Epidermal melanocyte (primary cell): ENCODE measurements at regions not wholly inside any gene's neighbourhood (a gene's known extent, or its start where the extent isn't known, plus 50 kb on each side); places are given as distances from the start of the nearest gene placed in this dataset.

Source experiments
- DNase-seq: peaks from one replicate; pipeline ENCODE4 v3.0.0; 2011; ENCODE audit warnings: low spot score; ENCODE audit not compliant: insufficient read length

- no peak for DNase-seq
Observed at GRCh38 chr11:15616130-15617105, 501.7 kb downstream of the INSC start.

GRCh38 chr11:15617126-15617525 is 502.4 kb downstream of the INSC start:
- no peak for DNase-seq

- no peak for DNase-seq
Observed at GRCh38 chr11:15618583-15619032, 503.9 kb downstream of the INSC start.

- no peak for DNase-seq
Observed at GRCh38 chr11:15621565-15621964, 506.8 kb downstream of the INSC start.

- DNase-seq: no peak
Observed at GRCh38 chr11:15622231-15622890, 507.6 kb downstream of the INSC start.

GRCh38 chr11:15624701-15625100 is 510.0 kb downstream of the INSC start:
- no peak for DNase-seq

- DNase-seq: no peak
Observed at GRCh38 chr11:15625691-15626090, 511.0 kb downstream of the INSC start.

GRCh38 chr11:15627560-15627959 is 512.8 kb downstream of the INSC start:
- no peak for DNase-seq

- no peak for DNase-seq
Observed at GRCh38 chr11:15629690-15630321, 515.1 kb downstream of the INSC start.

- DNase-seq: no peak
Observed at GRCh38 chr11:15630896-15631295, 516.2 kb downstream of the INSC start.

GRCh38 chr11:15635521-15635920 is 520.8 kb downstream of the INSC start:
- DNase-seq: no peak

GRCh38 chr11:15636521-15637089 is 521.9 kb downstream of the INSC start:
- DNase-seq: no peak

GRCh38 chr11:15638386-15638787 is 523.7 kb downstream of the INSC start:
- DNase-seq: no peak

- DNase-seq: no peak
Observed at GRCh38 chr11:15640318-15640717, 525.6 kb downstream of the INSC start.

GRCh38 chr11:15641271-15642045 is 526.7 kb downstream of the INSC start:
- DNase-seq: no peak

GRCh38 chr11:15645201-15645600 is 530.5 kb downstream of the INSC start:
- DNase-seq: no peak

- no peak for DNase-seq
Observed at GRCh38 chr11:15649371-15650104, 534.8 kb downstream of the INSC start.

GRCh38 chr11:15650105-15650938 is 535.6 kb downstream of the INSC start:
- peak; percentile 86 for DNase-seq

- DNase-seq: no peak
Observed at GRCh38 chr11:15651033-15651432, 536.3 kb downstream of the INSC start.
